Stimulated activated CD4-positive, alpha-beta T cell treated with anti-CD3 and anti-CD28 coated beads, TNF-alpha, amount 100 ng/mL, for 1 hour (primary cell): ENCODE measurements at regions not wholly inside any gene's neighbourhood (a gene's known extent, or its start where the extent isn't known, plus 50 kb on each side); places are given as distances from the start of the nearest gene placed in this dataset.
"Not testable (repeated sequence)": the region's sequence is repeated elsewhere in the genome, so short reads cannot be mapped to it uniquely, and the experiment has no call there.

Source experiments
- DNase-seq, 3 donors: peaks; one replicate each; pipeline ENCODE4 v3.0.0-alpha.2; 2020; ENCODE audit warnings: low read depth in 3 of 3, low spot score in 1 of 3

- no peak for DNase-seq
These were observed 91.9 kb upstream of the BCL2L14 start for GRCh38 chr12:11978726-11979384.

- DNase-seq, result no peak
These were observed 90.6 kb upstream of the BCL2L14 start for GRCh38 chr12:11980115-11980514.

GRCh38 chr12:11981121-11981733 is 89.5 kb upstream of the BCL2L14 start:
- peak in 1 of 3 donors; percentile 22 for DNase-seq

GRCh38 chr12:11984417-11984816 is 86.3 kb upstream of the BCL2L14 start:
- no peak for DNase-seq

GRCh38 chr12:11986165-11986564 is 84.6 kb upstream of the BCL2L14 start:
- DNase-seq, result no peak

GRCh38 chr12:11987901-11988300 is 82.8 kb upstream of the BCL2L14 start:
- no peak for DNase-seq

- no peak for DNase-seq
These were observed 79.1 kb upstream of the BCL2L14 start for GRCh38 chr12:11991604-11992003.

GRCh38 chr12:11992515-11992914 is 78.2 kb upstream of the BCL2L14 start:
- DNase-seq, result no peak

GRCh38 chr12:11998307-11998943 is 72.3 kb upstream of the BCL2L14 start:
- peak in 1 of 3 donors; percentile 24 for DNase-seq

GRCh38 chr12:11998944-11999315 is 71.8 kb upstream of the BCL2L14 start:
- DNase-seq, result no peak

- DNase-seq, result no peak
These were observed 67.1 kb upstream of the BCL2L14 start for GRCh38 chr12:12003609-12004008.

- DNase-seq, result no peak
These were observed 66.2 kb upstream of the BCL2L14 start for GRCh38 chr12:12004524-12004923.

GRCh38 chr12:12007001-12007712 is 63.6 kb upstream of the BCL2L14 start:
- DNase-seq, result peak in 2 of 3 donors; percentile 14 to 22

- no peak for DNase-seq
These were observed 63.0 kb upstream of the BCL2L14 start for GRCh38 chr12:12007713-12008231.

- DNase-seq, result no peak
These were observed 62.4 kb upstream of the BCL2L14 start for GRCh38 chr12:12008232-12008850.

GRCh38 chr12:12008931-12009611 is 61.7 kb upstream of the BCL2L14 start:
- peak in 2 of 3 donors; percentile 15 to 34 for DNase-seq

GRCh38 chr12:12009749-12010276 is 60.9 kb upstream of the BCL2L14 start:
- DNase-seq, result not testable (repeated sequence)

GRCh38 chr12:12010277-12011039 is 60.3 kb upstream of the BCL2L14 start:
- no peak for DNase-seq

GRCh38 chr12:12011880-12012260 is 58.9 kb upstream of the BCL2L14 start:
- DNase-seq, result no peak
